ENCODE measurements at regions not wholly inside any gene's neighbourhood (a gene's known extent, or its start where the extent isn't known, plus 50 kb on each side); places are given as distances from the start of the nearest gene placed in this dataset.

GRCh38 chr7:47636081-47636432 lies 54.1 kb upstream of the TNS3 start:
- H3F3A ChIP-seq (replicated peaks; ENCODE audit: insufficient read depth): peaks cover 15% of the 10 kb centered on the region
- ChIA-PET CTCF (no interaction called here), POLR2A (no interaction called here)
- H3K9me3 ChIP-seq: no peaks in the 10 kb centered on the region
- H3K9ac ChIP-seq: peak overlapping the region; percentile 26; the same call in 1 of the 2 replicates
- H3K36me3 ChIP-seq (replicated peaks in 1 of 2; ENCODE audit: control insufficient read depth in 1 of 2, insufficient read depth in 2 of 2, low read length in 1 of 2): no peaks in the 10 kb centered on the region
- H3K9me2 ChIP-seq: no peaks in the 10 kb centered on the region
- peaks cover 12 to 23% of the 10 kb centered on the region in 2 experiments; a peak in 2 of 4 replicates for H3K4me1 ChIP-seq (ENCODE audit: control insufficient read depth in 1 of 2, insufficient read depth in 2 of 2, low read depth in 1 of 2, low read length in 1 of 2)
- no peak overlapping the region for H3K4me3 ChIP-seq (ENCODE audit: low read depth in 2 of 2, low read length in 1 of 2)
- no peaks in the 10 kb centered on the region for H4K20me1 ChIP-seq (ENCODE audit: insufficient read depth)
- H3K27ac ChIP-seq (ENCODE audit: low read depth in 2 of 2, low read length in 1 of 2): peak overlapping the region; percentile 64 to 78
- no peaks in the 10 kb centered on the region for H3K27me3 ChIP-seq (ENCODE audit: insufficient read depth)
- H3K79me2 ChIP-seq (ENCODE audit: insufficient read depth): no peaks in the 10 kb centered on the region
- peak overlapping the region; percentile 74; the same call in 1 of the 2 replicates for H2AFZ ChIP-seq (ENCODE audit: low read depth)
- no peak for TF ChIP-seq RCOR1 (IDR thresholded peaks at IDR 0.05; ENCODE audit: low read length)
- TF ChIP-seq CTCF (IDR thresholded peaks at IDR 0.05): 0 out of 2 replicates have a peak, but pooled peaks have one; percentile 6
- H3K4me2 ChIP-seq: peak overlapping the region; percentile 40; the same call in 1 of the 2 replicates
- no peak for DNase-seq
- WGBS (ENCODE audit: low lambda C conversion rate): 68% methylated on average over 4 of the region's 4 CpGs

GRCh38 chr7:47635091-47636080 lies 53.5 kb upstream of the TNS3 start:
- H3K9me2 ChIP-seq: no peaks in the 10 kb centered on the region
- no peak overlapping the region for H3K4me3 ChIP-seq (ENCODE audit: low read depth in 2 of 2, low read length in 1 of 2)
- peak; percentile 66 for DNase-seq
- H3K27ac ChIP-seq (ENCODE audit: low read depth in 2 of 2, low read length in 1 of 2): peak overlapping the region; percentile 64 to 78; a peak in 2 of 4 replicates
- H4K20me1 ChIP-seq (ENCODE audit: insufficient read depth): no peaks in the 10 kb centered on the region
- no peak overlapping the region; the same call in 1 of the 2 replicates for H3K9ac ChIP-seq
- no peak for TF ChIP-seq MEF2A (IDR thresholded peaks at IDR 0.05; ENCODE audit: borderline replicate concordance, low read depth)
- no peak overlapping the region for H3K4me2 ChIP-seq
- ChIA-PET CTCF (interaction anchor here (0.9 to 1.4 kb wide), 2 partner anchors 10 to 369 kb away, joined by 3 to 5 read pairs; no protein-coding TSS in a partner anchor), POLR2A (no interaction called here)
- no peaks in the 10 kb centered on the region for H3K36me3 ChIP-seq (replicated peaks in 1 of 2; ENCODE audit: control insufficient read depth in 1 of 2, insufficient read depth in 2 of 2, low read length in 1 of 2)
- H3K9me3 ChIP-seq: no peaks in the 10 kb centered on the region
- H3F3A ChIP-seq (replicated peaks; ENCODE audit: insufficient read depth): peaks cover 15% of the 10 kb centered on the region
- H3K27me3 ChIP-seq (ENCODE audit: insufficient read depth): no peaks in the 10 kb centered on the region
- no peak overlapping the region for H2AFZ ChIP-seq (ENCODE audit: low read depth)
- 81% methylated on average over 25 of the region's 25 CpGs for WGBS (ENCODE audit: low lambda C conversion rate)
- no peaks in the 10 kb centered on the region for H3K79me2 ChIP-seq (ENCODE audit: insufficient read depth)
- peaks cover 12 to 23% of the 10 kb centered on the region in 2 experiments; a peak in 2 of 4 replicates for H3K4me1 ChIP-seq (ENCODE audit: control insufficient read depth in 1 of 2, insufficient read depth in 2 of 2, low read depth in 1 of 2, low read length in 1 of 2)

- DNase-seq: no peak
- ChIA-PET CTCF (interaction anchor here (1.4 kb wide), 1 partner anchor 368 kb away, joined by 5 read pairs; no protein-coding TSS in a partner anchor), POLR2A (no interaction called here)
- Histone ChIP-seq H3K4me2 (no peak overlapping the region), H3K9me2 (no peaks in the 10 kb centered on the region), H3K9me3 (no peaks in the 10 kb centered on the region), H3K79me2 (ENCODE audit: insufficient read depth) (no peaks in the 10 kb centered on the region), H4K20me1 (ENCODE audit: insufficient read depth) (no peaks in the 10 kb centered on the region), H3K36me3 (replicated peaks in 1 of 2; ENCODE audit: control insufficient read depth in 1 of 2, insufficient read depth in 2 of 2, low read length in 1 of 2) (no peaks in the 10 kb centered on the region), H2AFZ (ENCODE audit: low read depth) (no peak overlapping the region), H3K9ac (no peak overlapping the region), H3K4me1 (ENCODE audit: control insufficient read depth in 1 of 2, insufficient read depth in 2 of 2, low read depth in 1 of 2, low read length in 1 of 2) (peaks cover 12 to 23% of the 10 kb centered on the region in 2 experiments; a peak in 2 of 4 replicates), H3K27ac (ENCODE audit: low read depth in 2 of 2, low read length in 1 of 2) (no peak overlapping the region), H3F3A (replicated peaks; ENCODE audit: insufficient read depth) (peaks cover 12% of the 10 kb centered on the region), H3K27me3 (ENCODE audit: insufficient read depth) (no peaks in the 10 kb centered on the region), H3K4me3 (ENCODE audit: low read depth in 2 of 2, low read length in 1 of 2) (no peak overlapping the region)
- WGBS (ENCODE audit: low lambda C conversion rate): 96% methylated on average over 2 of the region's 2 CpGs
- TF ChIP-seq NFIC (IDR thresholded peaks at IDR 0.05; ENCODE audit: borderline replicate concordance) (peak; percentile 39; the same call in 1 of the 2 replicates), POLR2AphosphoS5 (IDR thresholded peaks at IDR 0.05; ENCODE audit: low read depth, low read length) (0 out of 2 replicates have a peak, but pooled peaks have one; percentile 27), IRF3 (IDR thresholded peaks at IDR 0.05; ENCODE audit: low read depth, low read length) (no peak), CHD2 (IDR thresholded peaks at IDR 0.05; ENCODE audit: low read length, partially characterized antibody) (no peak), PBX3 (IDR thresholded peaks at IDR 0.05) (peak; percentile 52), TCF12 (IDR thresholded peaks at IDR 0.05) (peak; percentile 73)
Measured at GRCh38 chr7:47634273-47634672, 52.4 kb upstream of the TNS3 start.

Data from SK-N-SH (cell line).